GM21786 (cell line): ENCODE measurements at regions not wholly inside any gene's neighbourhood (a gene's known extent, or its start where the extent isn't known, plus 50 kb on each side); places are given as distances from the start of the nearest gene placed in this dataset.
A peak's percentile ranks its signal among the peaks of the same experiment; 100 is the strongest.

ENCODE experiments used
- ATAC-seq: cut with Tn5 transposase; IDR thresholded peaks from one replicate; pipeline ENCODE4 v1.9.1; 2021; ENCODE audit not compliant: unreplicated experiment

GRCh38 chr3:72380711-72381493, 467.3 kb downstream of the SHQ1 start:
- no peak for ATAC-seq

GRCh38 chr3:72380193-72380592, 468.1 kb downstream of the SHQ1 start:
- no peak for ATAC-seq

GRCh38 chr3:72379500-72380187, 468.6 kb downstream of the SHQ1 start:
- ATAC-seq, result no peak

- no peak for ATAC-seq
These were observed 470.0 kb downstream of the SHQ1 start for GRCh38 chr3:72378287-72378686.

- no peak for ATAC-seq
These were observed 471.1 kb downstream of the SHQ1 start for GRCh38 chr3:72376956-72377710.

- peak; percentile 51 for ATAC-seq
These were observed 472.8 kb downstream of the SHQ1 start for GRCh38 chr3:72375237-72376076.

GRCh38 chr3:72373139-72373538, 475.1 kb downstream of the SHQ1 start:
- ATAC-seq, result no peak

GRCh38 chr3:72372161-72372560, 476.1 kb downstream of the SHQ1 start:
- no peak for ATAC-seq

GRCh38 chr3:72371431-72371830, 476.8 kb downstream of the SHQ1 start:
- no peak for ATAC-seq

- ATAC-seq, result no peak
These were observed 477.3 kb downstream of the SHQ1 start for GRCh38 chr3:72370947-72371346.

GRCh38 chr3:72369681-72370080, 478.6 kb downstream of the SHQ1 start:
- no peak for ATAC-seq

GRCh38 chr3:72368331-72368975, 479.8 kb downstream of the SHQ1 start:
- no peak for ATAC-seq

GRCh38 chr3:72361990-72362389, 486.3 kb downstream of the SHQ1 start:
- ATAC-seq, result no peak

- no peak for ATAC-seq
These were observed 488.5 kb downstream of the SHQ1 start for GRCh38 chr3:72359743-72360142.

- no peak for ATAC-seq
These were observed 493.1 kb downstream of the SHQ1 start for GRCh38 chr3:72355168-72355567.

GRCh38 chr3:72354486-72354885, 493.8 kb downstream of the SHQ1 start:
- ATAC-seq, result no peak

GRCh38 chr3:72353236-72354128, 494.8 kb downstream of the SHQ1 start:
- no peak for ATAC-seq

GRCh38 chr3:72352176-72352575, 496.1 kb downstream of the SHQ1 start:
- ATAC-seq, result no peak

GRCh38 chr3:72351536-72351935, 496.7 kb downstream of the SHQ1 start:
- ATAC-seq, result no peak
